Osteoblast (primary cell): ENCODE measurements at regions not wholly inside any gene's neighbourhood (a gene's known extent, or its start where the extent isn't known, plus 50 kb on each side); places are given as distances from the start of the nearest gene placed in this dataset.
A peak's percentile ranks its signal among the peaks of the same experiment; 100 is the strongest.

Experiments
- DNase-seq: peaks from one replicate; pipeline ENCODE4 v3.0.0; 2011; ENCODE audit warnings: low spot score, mixed read lengths; ENCODE audit not compliant: insufficient read length; ENCODE audit errors: missing footprints
- H2AFZ ChIP-seq: 2 replicates; pipeline ENCODE4 v1.6.0; 2011; ENCODE audit warnings: mild to moderate bottlenecking, low read length
- H3K27ac ChIP-seq: 2 replicates; pipeline ENCODE4 v1.5.1; 2011; ENCODE audit warnings: mild to moderate bottlenecking, low read depth, low read length, moderate library complexity
- H3K27me3 ChIP-seq: 2 replicates; pipeline ENCODE4 v1.6.0; 2012; ENCODE audit warnings: mild to moderate bottlenecking, control low read depth, inconsistent platforms, low read length, moderate library complexity; ENCODE audit not compliant: insufficient read depth
- H3K36me3 ChIP-seq: 2 replicates; pipeline ENCODE4 v1.5.1; 2011; ENCODE audit warnings: mild to moderate bottlenecking, low read length, control low read depth, moderate library complexity; ENCODE audit not compliant: insufficient read depth
- H3K4me1 ChIP-seq: 2 replicates; pipeline ENCODE4 v1.5.1; 2011; ENCODE audit warnings: mild to moderate bottlenecking, low read length, control low read depth, moderate library complexity; ENCODE audit not compliant: insufficient read depth
- H3K4me2 ChIP-seq: 2 replicates; pipeline ENCODE4 v1.6.0; 2011; ENCODE audit warnings: mild to moderate bottlenecking, low read length; ENCODE audit not compliant: insufficient read depth
- H3K4me3 ChIP-seq: fragments of 200-600 bp; sonication (generic); 3 replicates; pipeline ENCODE4 v1.5.1; 2012; ENCODE audit warnings: mild to moderate bottlenecking, low read length, inconsistent platforms; ENCODE audit not compliant: insufficient read depth
- H3K79me2 ChIP-seq: 2 replicates; pipeline ENCODE4 v1.6.0; 2012; ENCODE audit warnings: mild to moderate bottlenecking, low read length, control low read depth, inconsistent platforms; ENCODE audit not compliant: insufficient read depth
- H3K9me3 ChIP-seq: 2 replicates; pipeline ENCODE4 v1.5.1; 2011; ENCODE audit warnings: low read depth, low read length, control low read depth
- H4K20me1 ChIP-seq: 2 replicates; pipeline ENCODE4 v1.6.0; 2012; ENCODE audit warnings: mild to moderate bottlenecking, low read length, control low read depth; ENCODE audit not compliant: insufficient read depth
- CTCF ChIP-seq: IDR thresholded peaks from 2 replicates; pipeline ENCODE4 v1.5.1; 2011; ENCODE audit warnings: mild to moderate bottlenecking, low read depth, low read length, moderate library complexity; ENCODE audit errors: extremely low read depth

- Histone ChIP-seq H4K20me1 (no peaks in the 10 kb centered on the region), H3K36me3 (no peaks in the 10 kb centered on the region), H2AFZ (no peak overlapping the region), H3K4me3 (no peak overlapping the region), H3K27me3 (no peaks in the 10 kb centered on the region), H3K79me2 (no peaks in the 10 kb centered on the region), H3K9me3 (peaks cover 2% of the 10 kb centered on the region), H3K4me2 (no peak overlapping the region), H3K4me1 (no peaks in the 10 kb centered on the region), H3K27ac (no peak overlapping the region)
- DNase-seq = no peak
- no peak for TF ChIP-seq CTCF
These were observed 253.8 kb downstream of the DMRT2 start for GRCh38 chr9:1303932-1304331.

GRCh38 chr9:1311462-1312042 lies 261.4 kb downstream of the DMRT2 start:
- Histone ChIP-seq H3K4me1 (no peaks in the 10 kb centered on the region), H2AFZ (no peak overlapping the region), H3K4me3 (no peak overlapping the region), H3K27me3 (no peaks in the 10 kb centered on the region), H3K4me2 (no peak overlapping the region), H3K79me2 (no peaks in the 10 kb centered on the region), H3K9me3 (no peaks in the 10 kb centered on the region), H3K27ac (no peak overlapping the region), H4K20me1 (no peaks in the 10 kb centered on the region), H3K36me3 (no peaks in the 10 kb centered on the region)
- no peak for TF ChIP-seq CTCF
- DNase-seq = peak; percentile 13

- H3K79me2 ChIP-seq = no peaks in the 10 kb centered on the region
- no peak overlapping the region for H3K4me2 ChIP-seq
- H3K9me3 ChIP-seq = no peaks in the 10 kb centered on the region
- no peaks in the 10 kb centered on the region for H3K36me3 ChIP-seq
- DNase-seq = peak; percentile 2
- H3K4me1 ChIP-seq = no peaks in the 10 kb centered on the region
- TF ChIP-seq CTCF = no peak
- H3K4me3 ChIP-seq = no peak overlapping the region
- no peak overlapping the region for H2AFZ ChIP-seq
- H4K20me1 ChIP-seq = no peaks in the 10 kb centered on the region
- H3K27me3 ChIP-seq = no peaks in the 10 kb centered on the region
- no peak overlapping the region for H3K27ac ChIP-seq
These were observed 269.3 kb downstream of the DMRT2 start for GRCh38 chr9:1319436-1319835.

- Histone ChIP-seq H3K4me2 (no peak overlapping the region), H3K4me1 (no peaks in the 10 kb centered on the region)
These were observed 269.9 kb downstream of the DMRT2 start for GRCh38 chr9:1320051-1320557.

More at GRCh38 chr9:1320051-1320557, 269.9 kb downstream of the DMRT2 start:
- Histone ChIP-seq H3K4me3 (no peak overlapping the region), H3K9me3 (no peaks in the 10 kb centered on the region), H3K27me3 (no peaks in the 10 kb centered on the region), H4K20me1 (no peaks in the 10 kb centered on the region), H2AFZ (no peak overlapping the region), H3K36me3 (no peaks in the 10 kb centered on the region), H3K79me2 (no peaks in the 10 kb centered on the region), H3K27ac (no peak overlapping the region)
- DNase-seq = no peak
- no peak for TF ChIP-seq CTCF
